ENCODE measurements at regions not wholly inside any gene's neighbourhood (a gene's known extent, or its start where the extent isn't known, plus 50 kb on each side); places are given as distances from the start of the nearest gene placed in this dataset.

DNA sequence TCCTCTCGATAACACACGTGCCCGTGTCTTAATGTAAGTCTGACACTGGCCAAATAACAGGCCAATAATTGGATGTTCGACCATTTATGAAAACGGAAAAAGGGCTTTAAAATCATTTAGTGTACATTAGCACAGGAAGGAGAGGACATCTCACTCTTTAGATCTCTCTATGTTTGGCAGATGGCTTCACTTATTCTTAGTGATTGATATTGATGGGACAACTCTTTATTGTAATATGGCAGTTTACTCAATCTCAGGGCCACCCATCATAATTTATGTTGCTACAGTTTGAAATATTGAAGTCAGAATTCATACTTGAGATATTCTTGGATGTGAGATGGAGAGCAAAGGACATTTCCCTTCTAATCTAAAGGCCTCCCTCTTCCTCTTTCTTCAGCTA lies 430.7 kb upstream of the ARGLU1 start:
- intact Hi-C loops (cut with micrococcal nuclease) = no loop called here
- Mint-ChIP-seq H3K4me3 (no peak overlapping the region), H3K36me3 (ENCODE audit: low read depth) (no peaks in the 10 kb centered on the region), H3K9me3 (peaks cover 8% of the 10 kb centered on the region), H3K4me1 (ENCODE audit: low read depth) (no peaks in the 10 kb centered on the region), H3K27me3 (no peaks in the 10 kb centered on the region), H3K27ac (no peak overlapping the region)

DNA sequence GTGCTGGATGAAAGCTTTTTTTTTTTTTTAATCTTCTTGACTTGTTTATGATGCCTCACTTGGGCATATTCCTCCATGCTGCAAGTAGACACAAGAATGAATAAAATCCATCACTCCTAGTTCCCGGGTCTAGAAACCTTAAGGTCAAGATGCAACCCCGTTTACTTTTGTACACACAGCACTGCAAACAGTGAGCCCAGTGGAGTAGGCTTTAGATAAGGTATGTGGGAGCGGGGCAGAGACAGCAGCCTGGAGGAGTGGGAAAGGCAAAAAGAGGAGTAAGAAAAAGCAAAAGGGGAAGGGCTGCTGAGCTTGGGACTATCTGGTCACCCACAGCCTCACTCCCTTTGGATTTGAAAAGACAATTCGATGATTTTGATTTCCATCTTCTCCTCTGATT lies 429.8 kb upstream of the ARGLU1 start:
- intact Hi-C loops (cut with micrococcal nuclease) = no loop called here
- no peak overlapping the region for H3K27ac Mint-ChIP-seq
- peaks cover 8% of the 10 kb centered on the region for H3K9me3 Mint-ChIP-seq
- no peaks in the 10 kb centered on the region for H3K27me3 Mint-ChIP-seq
- H3K4me3 Mint-ChIP-seq = no peak overlapping the region
- no peaks in the 10 kb centered on the region for H3K4me1 Mint-ChIP-seq (ENCODE audit: low read depth)
- H3K36me3 Mint-ChIP-seq (ENCODE audit: low read depth) = no peaks in the 10 kb centered on the region

DNA sequence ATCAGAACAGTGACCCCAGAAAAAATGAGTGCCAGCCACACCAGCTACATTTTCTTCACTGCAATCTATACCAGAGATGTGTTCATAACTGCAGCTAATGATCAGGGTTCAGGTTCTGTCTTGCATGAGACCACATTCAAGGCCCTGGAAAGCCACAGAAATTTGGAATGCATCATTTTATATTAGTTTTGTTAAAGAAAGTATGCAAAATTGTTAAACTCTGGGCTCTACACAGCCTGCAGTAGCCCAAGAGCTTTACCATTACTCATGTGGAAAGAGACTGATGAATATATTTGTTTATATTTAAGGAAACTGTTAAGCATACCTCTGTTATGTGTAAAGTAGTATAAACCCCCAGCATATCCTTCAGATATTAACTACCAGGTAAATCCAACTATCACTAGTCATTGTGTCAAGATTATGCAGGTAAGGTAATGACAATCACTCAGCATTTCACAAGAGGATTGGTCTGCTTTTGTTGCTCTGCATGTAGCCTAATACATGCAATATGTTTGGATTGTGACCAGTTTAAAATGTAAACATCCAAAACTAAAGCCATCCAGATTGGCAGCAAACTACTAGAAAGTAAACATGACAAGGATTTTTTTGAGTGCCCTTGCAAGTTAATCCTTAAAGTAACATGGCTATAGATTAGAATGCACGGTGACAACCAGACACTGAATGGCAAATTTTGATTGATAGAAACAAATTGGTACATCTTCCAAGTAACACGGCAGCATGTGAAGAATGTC lies 429.1 kb upstream of the ARGLU1 start:
- no peak overlapping the region for H3K4me3 Mint-ChIP-seq

DNA sequence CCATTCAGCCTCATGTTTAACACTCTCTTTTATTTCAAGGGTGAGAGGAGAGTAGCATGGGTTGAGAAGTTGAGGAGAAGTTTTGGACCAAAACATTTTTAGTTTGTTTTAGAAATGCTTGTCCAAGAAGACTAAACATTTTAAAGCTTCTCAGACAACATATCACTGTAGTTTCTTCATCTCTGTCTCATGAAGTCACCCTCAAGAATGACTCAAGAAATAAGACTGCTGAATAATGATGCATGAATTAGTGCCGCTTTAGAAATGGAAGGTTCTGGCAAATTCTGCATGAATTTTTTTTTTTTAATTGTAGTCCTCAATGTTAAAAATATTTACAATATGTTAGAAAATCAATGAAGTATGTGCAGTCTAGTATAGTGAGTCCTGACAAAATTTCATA lies 422.7 kb upstream of the ARGLU1 start:
- intact Hi-C loops (cut with micrococcal nuclease) = no loop called here
- H3K4me1 Mint-ChIP-seq (ENCODE audit: low read depth) = no peaks in the 10 kb centered on the region
- H3K27me3 Mint-ChIP-seq = no peaks in the 10 kb centered on the region
- no peak overlapping the region for H3K4me3 Mint-ChIP-seq
- H3K27ac Mint-ChIP-seq = no peak overlapping the region
- peaks cover 22% of the 10 kb centered on the region for H3K9me3 Mint-ChIP-seq
- no peaks in the 10 kb centered on the region for H3K36me3 Mint-ChIP-seq (ENCODE audit: low read depth)

More for the DNA sequence above, 429.1 kb upstream of the ARGLU1 start:
- intact Hi-C loops (cut with micrococcal nuclease) = no loop called here
- no peak overlapping the region for H3K27ac Mint-ChIP-seq
- no peaks in the 10 kb centered on the region for H3K36me3 Mint-ChIP-seq (ENCODE audit: low read depth)
- H3K4me1 Mint-ChIP-seq (ENCODE audit: low read depth) = no peaks in the 10 kb centered on the region
- H3K27me3 Mint-ChIP-seq = no peaks in the 10 kb centered on the region
- peaks cover 8% of the 10 kb centered on the region for H3K9me3 Mint-ChIP-seq

DNA sequence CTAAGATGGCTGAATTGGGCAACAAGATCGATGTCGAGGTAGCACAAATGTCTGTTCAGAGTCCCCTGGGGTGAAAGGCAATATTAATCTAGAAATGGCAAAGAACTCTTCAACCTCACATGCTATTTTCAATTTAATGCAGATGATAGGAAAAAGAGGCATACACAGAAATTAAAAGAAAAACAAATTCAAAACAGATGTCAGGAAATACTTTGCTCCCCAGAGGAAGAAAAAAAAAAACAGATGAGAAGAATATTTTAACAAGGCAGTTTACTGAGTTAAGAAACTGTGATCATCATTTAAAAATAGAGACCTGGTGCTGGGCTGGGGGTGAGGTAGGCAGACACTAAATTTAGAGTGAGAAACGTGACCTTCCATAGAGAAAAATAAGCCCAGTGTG lies 421.9 kb upstream of the ARGLU1 start:
- H3K27me3 Mint-ChIP-seq = no peaks in the 10 kb centered on the region
- intact Hi-C loops (cut with micrococcal nuclease) = no loop called here
- peaks cover 22% of the 10 kb centered on the region for H3K9me3 Mint-ChIP-seq
- no peaks in the 10 kb centered on the region for H3K4me1 Mint-ChIP-seq (ENCODE audit: low read depth)
- H3K27ac Mint-ChIP-seq = no peak overlapping the region
- no peak overlapping the region for H3K4me3 Mint-ChIP-seq
- H3K36me3 Mint-ChIP-seq (ENCODE audit: low read depth) = no peaks in the 10 kb centered on the region

DNA sequence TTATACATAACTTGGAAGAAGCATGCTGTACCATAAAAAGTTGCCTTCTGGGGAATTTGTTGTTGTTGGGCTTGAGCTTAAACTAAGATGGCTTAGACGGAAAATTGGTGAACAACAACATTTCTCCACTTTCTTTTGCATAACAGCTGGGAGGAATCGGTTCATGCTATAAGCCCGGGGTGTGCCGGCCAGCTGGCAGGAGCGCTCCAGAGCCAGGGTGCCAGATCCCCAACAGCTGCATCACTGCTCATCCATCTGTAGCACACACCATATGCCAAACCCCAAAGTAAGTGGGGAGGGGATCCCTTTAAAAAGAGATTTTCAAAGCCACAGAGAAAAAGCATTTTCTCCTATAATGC lies 419.5 kb upstream of the ARGLU1 start:
- no peak overlapping the region for H3K4me3 Mint-ChIP-seq
- H3K36me3 Mint-ChIP-seq (ENCODE audit: low read depth) = no peaks in the 10 kb centered on the region
- no peak overlapping the region for H3K27ac Mint-ChIP-seq
- no peaks in the 10 kb centered on the region for H3K4me1 Mint-ChIP-seq (ENCODE audit: low read depth)
- intact Hi-C loops (cut with micrococcal nuclease) = no loop called here
- peaks cover 22% of the 10 kb centered on the region for H3K9me3 Mint-ChIP-seq
- no peaks in the 10 kb centered on the region for H3K27me3 Mint-ChIP-seq

DNA sequence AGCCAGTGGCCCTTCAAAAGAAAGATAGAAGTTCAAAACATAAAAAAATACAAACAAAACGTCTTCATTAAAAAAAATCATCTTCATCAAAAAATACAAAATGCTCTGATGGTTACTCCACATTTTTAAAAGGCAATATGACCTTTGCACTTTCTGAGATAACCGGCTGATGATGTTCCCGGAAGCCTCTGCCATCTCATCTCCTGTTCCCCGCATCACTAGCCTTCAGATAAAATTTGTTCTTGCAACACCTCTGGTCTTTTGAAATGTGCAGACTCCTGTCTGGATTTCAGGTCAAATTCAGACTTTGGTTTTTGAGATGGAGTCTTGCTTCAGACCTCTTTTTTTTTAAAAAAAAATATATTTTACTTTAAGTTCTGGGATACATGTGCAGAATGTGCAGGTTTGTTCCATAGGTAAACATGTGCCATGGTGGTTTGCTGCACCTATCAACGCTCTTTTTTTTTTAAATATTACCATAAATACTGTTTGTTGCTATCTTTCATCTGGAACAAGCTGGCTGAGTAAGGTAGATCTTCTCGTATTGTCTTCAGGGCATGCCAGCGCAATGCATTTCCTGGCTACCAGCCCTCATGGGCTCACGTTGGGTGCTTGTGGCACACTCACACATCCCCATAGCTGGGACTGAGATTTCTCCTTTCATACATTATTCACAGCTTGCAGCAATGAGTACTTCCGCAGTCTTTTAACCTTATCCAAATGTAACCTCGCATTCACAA lies 418.9 kb upstream of the ARGLU1 start:
- intact Hi-C loops (cut with micrococcal nuclease) = no loop called here
- Mint-ChIP-seq H3K36me3 (ENCODE audit: low read depth) (no peaks in the 10 kb centered on the region), H3K27ac (no peak overlapping the region), H3K9me3 (peaks cover 28% of the 10 kb centered on the region), H3K4me3 (no peak overlapping the region), H3K27me3 (no peaks in the 10 kb centered on the region), H3K4me1 (ENCODE audit: low read depth) (no peaks in the 10 kb centered on the region)

DNA sequence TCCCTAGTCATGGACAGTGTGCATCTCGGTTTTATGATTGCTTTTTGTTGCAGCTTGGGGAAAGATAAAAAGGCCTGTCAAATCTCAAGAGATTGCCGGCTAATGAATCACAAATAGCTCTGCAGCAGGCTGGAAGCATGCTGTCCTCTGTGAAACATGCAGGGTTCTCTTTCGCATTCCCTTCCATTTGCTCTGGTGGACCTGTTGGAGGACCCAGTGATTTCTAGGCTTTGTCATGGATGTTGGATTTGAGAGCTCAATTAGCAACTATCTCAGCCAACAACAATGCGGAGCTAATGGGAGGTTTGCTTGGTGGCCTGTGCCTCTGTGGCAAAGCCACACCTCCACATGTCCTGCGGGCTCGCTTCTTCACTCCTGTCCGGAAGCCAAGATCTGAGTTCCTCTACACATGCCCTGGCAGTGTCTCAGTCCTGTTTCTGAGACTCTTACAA lies 418.1 kb upstream of the ARGLU1 start:
- intact Hi-C loops (cut with micrococcal nuclease) = no loop called here
- no peaks in the 10 kb centered on the region for H3K27me3 Mint-ChIP-seq
- no peaks in the 10 kb centered on the region for H3K4me1 Mint-ChIP-seq (ENCODE audit: low read depth)
- H3K27ac Mint-ChIP-seq = no peak overlapping the region
- H3K9me3 Mint-ChIP-seq = peaks cover 35% of the 10 kb centered on the region
- no peaks in the 10 kb centered on the region for H3K36me3 Mint-ChIP-seq (ENCODE audit: low read depth)
- H3K4me3 Mint-ChIP-seq = no peak overlapping the region

DNA sequence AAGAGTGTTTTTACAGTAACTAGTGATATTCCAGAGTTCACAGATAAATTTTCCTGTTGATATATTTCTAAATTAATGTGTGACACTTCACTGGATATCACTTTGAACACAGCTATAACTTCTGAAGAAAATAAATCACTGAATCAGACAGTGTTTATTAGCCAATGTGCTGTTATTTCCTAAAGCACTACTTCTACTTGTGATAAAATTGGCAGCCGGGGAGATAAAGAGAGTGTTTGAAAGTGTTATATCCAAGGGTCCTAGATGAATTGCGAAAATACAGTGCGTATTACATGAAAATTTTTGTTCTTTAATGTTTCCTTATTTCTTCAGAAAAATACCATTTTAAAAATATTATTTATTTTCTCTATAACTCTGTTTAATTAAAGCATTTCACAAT lies 417.5 kb upstream of the ARGLU1 start:
- peaks cover 35% of the 10 kb centered on the region for H3K9me3 Mint-ChIP-seq
- no peak overlapping the region for H3K4me3 Mint-ChIP-seq
- H3K27me3 Mint-ChIP-seq = no peaks in the 10 kb centered on the region
- no peaks in the 10 kb centered on the region for H3K4me1 Mint-ChIP-seq (ENCODE audit: low read depth)
- intact Hi-C loops (cut with micrococcal nuclease) = no loop called here
- no peaks in the 10 kb centered on the region for H3K36me3 Mint-ChIP-seq (ENCODE audit: low read depth)
- no peak overlapping the region for H3K27ac Mint-ChIP-seq

DNA sequence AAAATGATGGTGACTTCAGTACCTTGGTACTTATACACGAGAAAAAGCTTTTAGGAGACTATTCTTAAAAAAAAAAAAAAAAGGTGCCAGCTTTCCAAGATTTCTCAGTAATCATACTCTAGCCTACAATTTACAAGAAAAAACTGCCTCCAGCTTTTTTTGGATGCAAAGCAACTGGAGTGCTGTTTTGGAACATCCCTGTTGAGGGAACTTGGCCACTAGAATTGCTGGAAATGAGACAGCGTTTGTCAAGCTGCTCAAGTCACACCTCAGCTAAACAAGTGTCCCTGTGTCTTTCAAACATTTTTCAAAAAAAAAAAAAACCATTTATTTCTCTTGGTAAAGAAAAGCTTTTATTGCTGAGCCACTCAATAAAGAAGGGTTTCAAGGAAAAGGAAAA lies 413.1 kb upstream of the ARGLU1 start:
- intact Hi-C loops (cut with micrococcal nuclease) = no loop called here
- no peak overlapping the region for H3K4me3 Mint-ChIP-seq
- no peaks in the 10 kb centered on the region for H3K27me3 Mint-ChIP-seq
- no peak overlapping the region for H3K27ac Mint-ChIP-seq
- no peaks in the 10 kb centered on the region for H3K36me3 Mint-ChIP-seq (ENCODE audit: low read depth)
- peaks cover 15% of the 10 kb centered on the region for H3K9me3 Mint-ChIP-seq
- no peaks in the 10 kb centered on the region for H3K4me1 Mint-ChIP-seq (ENCODE audit: low read depth)

DNA sequence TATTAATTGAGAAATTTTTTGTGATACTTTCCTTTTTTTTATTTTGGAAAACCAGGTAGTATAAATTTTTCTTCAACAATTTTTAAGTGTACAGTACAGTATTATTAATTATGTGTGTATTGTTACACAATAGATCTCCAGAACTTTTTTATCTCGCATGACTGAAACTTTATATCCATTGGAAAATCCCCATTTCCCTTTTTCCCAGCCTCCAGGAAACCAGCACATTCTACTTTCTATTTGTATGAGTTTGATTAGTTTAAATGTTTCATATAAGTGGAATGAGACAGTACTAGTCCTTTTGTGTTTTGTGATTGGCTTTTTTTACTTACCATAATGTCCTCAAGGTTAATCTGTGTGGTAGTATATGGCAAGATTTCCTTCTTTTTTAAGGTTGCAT lies 399.5 kb upstream of the ARGLU1 start:
- no peaks in the 10 kb centered on the region for H3K36me3 Mint-ChIP-seq (ENCODE audit: low read depth)
- H3K4me1 Mint-ChIP-seq (ENCODE audit: low read depth) = no peaks in the 10 kb centered on the region
- H3K4me3 Mint-ChIP-seq = no peak overlapping the region
- no peak overlapping the region for H3K27ac Mint-ChIP-seq
- no peaks in the 10 kb centered on the region for H3K9me3 Mint-ChIP-seq
- no peaks in the 10 kb centered on the region for H3K27me3 Mint-ChIP-seq
- intact Hi-C loops (cut with micrococcal nuclease) = no loop called here

DNA sequence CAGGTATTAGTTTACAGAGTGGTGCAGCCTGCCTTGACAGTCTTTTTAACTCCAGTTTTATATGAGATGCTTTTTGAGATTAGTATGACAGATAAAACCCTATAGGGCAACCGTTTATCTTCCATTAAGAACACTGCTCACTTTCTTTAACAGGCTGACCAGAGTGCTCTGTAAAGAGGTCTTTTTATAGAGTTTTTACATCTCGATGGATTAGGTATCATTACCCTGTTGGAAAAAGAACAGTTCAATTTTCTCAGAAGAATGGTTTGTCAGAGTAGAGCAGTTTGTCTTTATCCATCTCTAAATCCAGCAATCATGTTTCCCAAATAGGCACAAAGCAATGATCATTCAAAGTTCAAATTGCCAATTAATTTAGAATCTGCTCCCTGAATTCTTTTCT lies 395.2 kb upstream of the ARGLU1 start:
- intact Hi-C loops (cut with micrococcal nuclease) = no loop called here
- Mint-ChIP-seq H3K36me3 (ENCODE audit: low read depth) (no peaks in the 10 kb centered on the region), H3K27me3 (no peaks in the 10 kb centered on the region), H3K9me3 (no peaks in the 10 kb centered on the region), H3K4me3 (no peak overlapping the region), H3K27ac (no peak overlapping the region), H3K4me1 (ENCODE audit: low read depth) (no peaks in the 10 kb centered on the region)

DNA sequence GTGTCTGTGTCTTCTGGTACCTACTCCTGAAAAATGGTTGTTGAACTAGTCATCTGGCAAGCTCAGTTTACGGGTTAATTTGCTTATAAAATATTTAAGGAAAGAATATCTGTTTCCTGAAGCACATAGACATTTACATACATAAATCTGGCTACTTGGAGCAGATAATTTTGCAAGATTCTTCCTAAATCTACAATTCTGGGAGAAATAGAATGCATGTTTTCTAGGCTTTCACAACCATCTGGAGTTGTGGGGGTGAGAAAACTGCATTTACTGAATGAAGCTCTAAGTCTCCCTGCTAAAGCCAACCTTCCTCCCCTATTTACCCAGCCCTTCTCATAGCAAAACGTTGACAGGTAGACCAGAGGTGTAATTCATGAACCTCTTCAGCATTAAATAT lies 393.7 kb upstream of the ARGLU1 start:
- Mint-ChIP-seq H3K36me3 (ENCODE audit: low read depth) (no peaks in the 10 kb centered on the region), H3K4me1 (ENCODE audit: low read depth) (no peaks in the 10 kb centered on the region), H3K9me3 (no peaks in the 10 kb centered on the region), H3K4me3 (no peak overlapping the region), H3K27ac (no peak overlapping the region), H3K27me3 (no peaks in the 10 kb centered on the region)
- intact Hi-C loops (cut with micrococcal nuclease) = no loop called here

DNA sequence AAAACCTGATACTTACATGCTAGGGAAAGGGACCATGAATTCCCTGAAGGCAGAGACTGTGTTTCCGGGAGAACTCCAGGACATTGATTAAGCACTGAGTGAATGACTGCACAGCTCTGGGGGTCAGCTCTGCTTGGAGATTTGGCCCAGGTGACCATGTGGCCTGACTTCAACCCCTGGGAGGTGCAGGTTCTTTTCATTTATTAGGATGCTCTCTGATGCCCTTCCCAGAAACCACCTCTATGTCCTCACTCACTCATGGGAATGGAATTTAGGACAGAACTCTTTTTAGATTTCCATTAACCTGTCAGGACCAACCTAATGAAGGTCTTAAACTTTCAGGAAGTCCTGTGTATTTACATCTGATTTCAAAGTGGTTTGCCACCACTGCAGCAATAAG lies 393.3 kb upstream of the ARGLU1 start:
- Mint-ChIP-seq H3K36me3 (ENCODE audit: low read depth) (no peaks in the 10 kb centered on the region), H3K27ac (no peak overlapping the region), H3K4me1 (ENCODE audit: low read depth) (no peaks in the 10 kb centered on the region), H3K27me3 (no peaks in the 10 kb centered on the region), H3K4me3 (no peak overlapping the region), H3K9me3 (no peaks in the 10 kb centered on the region)
- intact Hi-C loops (cut with micrococcal nuclease) = no loop called here

DNA sequence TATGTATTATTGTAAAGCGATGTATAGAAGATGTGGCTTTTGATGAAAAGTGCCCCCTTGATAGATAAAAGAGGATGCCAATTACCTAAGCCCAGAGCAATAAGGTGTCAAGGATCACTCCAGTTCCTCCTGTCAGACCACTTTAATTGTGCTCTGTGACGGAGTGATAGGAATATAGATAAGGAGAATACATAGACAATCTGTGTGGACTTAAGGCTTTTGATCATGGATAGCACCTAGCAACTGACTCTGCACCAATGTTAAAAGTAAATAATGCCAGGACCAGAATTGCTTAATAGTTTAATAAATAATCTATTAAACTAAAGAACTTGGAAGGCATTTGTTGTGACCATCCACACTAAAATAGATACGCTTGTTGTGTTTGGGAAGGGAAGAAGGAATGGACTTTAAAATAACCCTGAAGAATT lies 390.7 kb upstream of the ARGLU1 start:
- no peaks in the 10 kb centered on the region for H3K36me3 Mint-ChIP-seq (ENCODE audit: low read depth)
- H3K4me3 Mint-ChIP-seq = no peak overlapping the region
- H3K4me1 Mint-ChIP-seq (ENCODE audit: low read depth) = no peaks in the 10 kb centered on the region
- no peak overlapping the region for H3K27ac Mint-ChIP-seq
- intact Hi-C loops (cut with micrococcal nuclease) = no loop called here
- H3K9me3 Mint-ChIP-seq = peaks cover 9% of the 10 kb centered on the region
- H3K27me3 Mint-ChIP-seq = no peaks in the 10 kb centered on the region

Data from dendritic cell treated with granulocyte-macrophage colony-stimulating factor and Interleukin-4, amounts not matched to agents 40 ng/mL and 50 ng/mL, for 4 days (primary cell).